GM21717 (cell line): ENCODE measurements at regions not wholly inside any gene's neighbourhood (a gene's known extent, or its start where the extent isn't known, plus 50 kb on each side); places are given as distances from the start of the nearest gene placed in this dataset.

Experiments
- ATAC-seq: cut with Tn5 transposase; IDR thresholded peaks from one replicate; pipeline ENCODE4 v1.9.1; 2021; ENCODE audit warnings: mild to moderate bottlenecking, moderate library complexity; ENCODE audit not compliant: unreplicated experiment

DNA sequence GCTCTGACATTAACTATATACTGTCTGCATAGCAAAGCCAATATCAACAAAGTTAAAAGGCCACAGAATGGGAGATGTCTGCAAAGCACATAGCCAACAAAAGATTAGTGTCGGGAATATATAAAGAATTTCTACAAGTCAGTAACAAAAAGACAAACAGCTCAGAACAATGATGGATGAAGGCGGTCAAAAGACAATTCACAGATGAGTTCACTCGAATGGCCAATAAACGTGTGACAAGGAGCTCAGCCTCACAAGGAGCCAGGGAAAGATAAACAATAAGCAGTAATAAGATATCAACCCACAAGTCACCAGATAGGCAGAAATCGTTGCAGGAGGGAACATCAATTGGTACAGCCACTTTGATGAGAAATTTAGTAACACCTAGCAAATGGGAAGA lies 106.0 kb upstream of the ISX start:
- ATAC-seq = no peak

DNA sequence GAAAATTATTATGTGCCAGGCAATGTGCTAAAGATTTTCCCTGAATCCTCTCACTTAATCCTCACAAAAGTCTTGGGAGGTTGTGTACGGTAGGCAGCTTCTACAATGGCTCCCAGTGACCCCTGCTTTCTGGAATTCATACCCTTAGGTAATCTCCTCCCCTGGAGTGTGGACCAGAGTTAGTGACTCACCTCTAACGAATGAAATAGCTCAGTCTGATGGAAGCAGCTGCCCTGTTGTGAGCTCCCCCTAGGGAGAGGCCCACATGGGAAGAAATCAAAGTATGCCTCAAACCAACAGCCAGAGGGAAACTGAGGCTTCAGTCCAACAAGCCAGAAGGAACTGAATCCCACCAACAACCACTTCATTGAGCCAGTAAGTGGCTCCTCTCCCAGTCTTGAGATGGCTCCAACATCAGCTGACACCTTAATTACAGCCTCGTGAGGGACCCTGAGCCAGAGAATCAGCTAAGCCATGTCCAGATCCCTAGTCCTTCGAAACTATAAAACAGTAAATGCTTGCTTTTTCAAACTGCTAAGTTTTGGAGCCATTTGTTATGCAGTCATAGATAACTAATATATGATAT lies 98.9 kb upstream of the ISX start:
- ATAC-seq = no peak

DNA sequence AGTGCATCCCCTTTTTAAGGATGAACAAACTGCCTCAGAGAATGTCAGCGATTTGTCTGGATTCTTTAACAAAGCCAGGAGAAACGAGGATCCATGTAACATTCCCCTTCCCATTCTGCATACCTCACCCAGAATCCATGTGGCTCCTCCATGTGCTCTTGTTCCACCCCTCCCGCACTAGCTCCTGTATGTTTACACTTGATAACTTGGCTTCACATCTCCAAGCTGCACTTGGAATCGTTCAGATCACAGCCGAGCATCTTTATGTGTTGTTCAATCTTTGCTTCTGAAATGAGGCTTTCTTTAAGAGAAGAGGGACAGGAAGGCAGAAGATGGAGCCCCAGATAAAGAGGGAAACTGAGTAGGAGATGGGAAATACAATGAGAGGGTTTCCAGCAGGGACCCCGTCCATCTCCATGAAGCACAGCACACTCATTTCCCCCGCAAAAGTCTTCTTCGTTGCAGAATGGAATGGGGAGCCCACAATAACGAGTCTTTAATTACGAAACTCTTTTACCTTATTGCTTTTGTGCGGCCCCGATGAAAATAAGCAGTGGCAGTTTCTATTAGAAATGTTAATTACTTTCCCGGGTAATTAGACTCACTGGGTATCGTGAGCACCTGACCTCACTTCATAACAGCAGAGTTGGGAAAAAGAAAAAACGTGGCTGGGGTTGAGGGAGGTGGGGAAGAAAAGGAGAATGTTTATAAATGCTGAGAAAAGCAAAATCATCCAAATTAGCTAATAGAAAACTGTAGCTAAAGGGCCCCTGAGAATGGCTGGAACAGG lies 96.8 kb upstream of the ISX start:
- ATAC-seq = no peak

DNA sequence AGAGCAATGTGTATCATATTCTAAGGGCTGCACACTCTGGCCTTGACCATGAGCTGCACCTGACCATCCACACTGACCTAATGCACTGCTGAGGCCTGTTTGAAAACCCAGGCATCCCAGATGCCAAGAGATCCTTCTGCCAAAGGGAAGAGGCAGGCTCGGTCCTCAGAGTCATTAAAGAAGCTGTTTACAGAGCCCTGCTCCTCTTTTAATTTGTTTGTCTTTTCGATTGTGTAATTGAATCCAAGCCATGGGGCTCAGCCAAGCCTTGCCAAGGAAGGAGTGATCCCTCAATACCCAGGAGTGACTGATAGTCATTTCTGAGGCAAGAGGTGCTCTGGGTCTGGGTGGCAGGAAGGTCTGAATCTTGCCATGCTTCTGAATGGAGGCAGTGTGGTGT lies 94.5 kb upstream of the ISX start:
- no peak for ATAC-seq

DNA sequence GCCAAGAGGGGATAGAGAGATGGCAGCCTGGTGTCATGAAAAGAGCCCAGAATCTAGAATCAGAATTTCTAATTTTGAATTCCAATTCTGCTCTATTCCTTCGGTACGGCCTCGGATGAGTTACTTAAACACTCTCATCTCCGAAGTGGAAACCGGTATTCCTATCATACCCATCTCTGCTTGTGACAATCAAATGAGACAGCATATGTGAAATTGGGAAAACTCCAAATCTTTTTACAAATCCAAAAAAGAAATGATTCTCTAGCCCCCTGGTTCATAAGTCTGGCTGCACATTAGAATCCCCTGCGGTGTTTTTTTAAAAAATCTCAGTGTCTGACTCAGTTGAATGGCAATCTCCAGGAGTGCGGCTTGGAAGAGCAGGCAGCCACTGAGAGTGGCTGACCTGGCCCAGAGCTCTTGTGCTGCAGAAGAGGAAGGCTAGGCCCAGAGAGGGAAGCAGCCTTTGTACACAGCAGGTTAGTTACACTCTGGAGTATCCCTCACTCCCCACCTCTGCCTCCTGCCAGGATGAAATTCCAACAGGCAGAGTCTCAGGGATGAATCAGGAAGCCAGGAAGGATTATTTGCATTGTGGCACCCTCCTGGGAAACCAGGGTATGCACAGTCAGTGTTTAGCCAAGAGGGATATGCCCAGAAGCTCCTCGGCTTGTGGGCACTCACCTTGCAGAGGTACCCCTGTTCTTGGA lies 93.6 kb upstream of the ISX start:
- ATAC-seq = no peak

DNA sequence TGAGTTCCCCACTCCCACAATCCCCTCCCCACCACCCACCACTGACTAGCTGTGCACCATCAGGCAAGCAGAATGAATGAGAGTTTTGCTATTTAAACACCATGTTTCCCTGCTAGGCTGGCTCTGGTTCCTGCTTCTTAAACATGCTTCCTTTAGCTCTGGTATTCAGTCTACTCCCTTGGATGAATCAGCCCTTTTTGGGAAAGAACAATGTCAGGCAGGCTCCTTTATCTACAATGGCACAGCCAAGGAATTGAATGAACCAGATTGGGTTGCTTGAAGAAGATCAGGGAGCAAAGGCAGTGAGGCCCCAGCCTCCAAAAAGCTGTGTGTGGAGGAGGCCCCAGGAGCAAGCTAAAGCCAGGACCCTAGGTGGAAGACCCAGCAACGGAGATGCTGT lies 92.9 kb upstream of the ISX start:
- no peak for ATAC-seq

DNA sequence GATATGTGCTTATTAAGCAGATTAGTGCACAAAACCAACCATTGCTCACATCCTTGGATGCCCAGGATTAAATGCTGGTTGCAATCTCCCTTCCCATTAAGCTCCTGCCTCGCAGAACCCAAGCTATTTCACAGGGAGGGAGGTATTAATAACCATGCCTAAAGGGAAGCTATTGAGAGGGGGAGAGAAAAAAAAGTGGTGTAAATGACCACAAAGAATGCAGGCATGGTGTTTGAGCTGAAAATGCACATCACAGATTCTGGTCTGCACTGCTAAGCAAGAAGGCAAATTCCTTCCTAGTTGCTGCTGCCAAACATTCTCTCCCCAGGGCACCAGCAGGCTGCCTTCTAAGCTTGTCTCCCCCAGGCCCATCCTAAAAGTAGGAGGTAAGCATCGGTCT lies 92.0 kb upstream of the ISX start:
- ATAC-seq = no peak

DNA sequence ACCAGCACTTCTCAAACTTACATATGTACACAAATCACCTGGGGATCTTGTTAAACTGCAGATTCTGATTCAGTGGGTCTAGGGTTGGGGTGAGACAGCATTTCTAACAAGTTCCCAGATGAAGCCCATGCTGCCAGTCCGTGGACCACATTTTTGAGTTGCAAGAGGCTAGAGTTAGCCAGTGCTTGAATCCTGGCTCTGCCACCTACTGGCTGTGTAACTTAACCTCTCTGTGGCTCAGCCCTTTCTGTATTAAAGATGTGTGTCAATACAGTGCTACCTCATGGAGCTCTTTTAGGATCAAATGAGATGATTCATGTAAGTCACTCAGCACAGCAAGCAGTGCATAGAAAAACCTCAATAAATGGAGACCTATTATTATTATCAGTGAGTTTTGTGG lies 90.2 kb upstream of the ISX start:
- ATAC-seq = no peak

DNA sequence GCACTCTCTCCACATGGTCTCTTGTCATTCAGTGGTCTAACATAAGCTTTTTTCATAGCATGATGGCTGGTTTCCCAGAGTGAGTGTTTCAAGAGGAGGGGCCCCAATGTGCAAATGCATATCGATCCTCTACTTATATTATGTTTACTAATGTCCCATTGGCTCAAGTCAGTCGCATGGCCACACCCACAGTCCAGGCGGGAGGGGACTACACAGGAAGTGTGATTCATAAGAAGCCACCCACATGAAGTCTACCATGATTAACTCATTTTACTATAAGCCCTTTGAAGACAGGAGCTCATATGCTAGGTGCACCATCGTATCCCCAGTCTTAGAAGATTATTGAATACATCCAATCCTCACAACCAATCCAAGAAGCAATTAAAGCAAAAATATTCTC lies 89.5 kb upstream of the ISX start:
- no peak for ATAC-seq

DNA sequence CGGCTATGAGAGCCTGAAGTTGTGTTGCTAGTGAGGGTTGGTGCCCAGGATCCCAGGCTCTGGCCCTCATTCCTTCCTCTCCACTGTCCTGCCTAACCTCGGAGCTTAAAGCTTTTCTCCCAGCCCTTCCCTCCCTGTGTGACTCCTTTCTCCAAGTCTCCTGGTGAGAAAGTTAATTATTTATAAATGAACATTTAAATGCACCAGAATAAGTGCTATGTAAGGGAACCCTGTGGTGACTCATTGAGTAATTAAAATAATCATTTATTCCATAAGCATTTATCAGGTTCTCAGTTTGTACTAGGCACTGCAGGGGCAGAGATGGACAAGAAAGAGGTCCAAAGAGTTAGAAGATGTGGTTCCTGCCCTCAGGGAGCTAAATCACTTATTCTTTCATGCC lies 89.1 kb upstream of the ISX start:
- no peak for ATAC-seq

DNA sequence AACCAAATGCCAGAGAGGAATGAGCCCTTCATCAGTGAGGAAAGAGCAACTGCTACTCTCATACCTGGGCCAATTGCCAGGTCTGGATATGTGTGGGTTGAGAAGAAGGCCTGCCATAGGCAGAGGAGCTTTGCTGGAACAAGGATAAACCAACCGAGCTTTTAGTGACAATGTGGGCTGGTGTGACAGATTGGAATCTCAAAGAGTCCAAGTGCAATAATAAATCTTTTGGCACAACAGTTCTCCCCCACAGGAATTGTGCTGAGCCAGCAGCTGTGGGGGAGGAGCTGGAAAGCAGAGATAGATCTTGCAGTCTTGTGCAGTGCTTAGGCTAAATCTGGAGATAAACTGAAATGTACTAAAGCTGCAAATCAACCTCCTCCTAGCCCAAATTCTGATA lies 79.4 kb upstream of the ISX start:
- no peak for ATAC-seq

DNA sequence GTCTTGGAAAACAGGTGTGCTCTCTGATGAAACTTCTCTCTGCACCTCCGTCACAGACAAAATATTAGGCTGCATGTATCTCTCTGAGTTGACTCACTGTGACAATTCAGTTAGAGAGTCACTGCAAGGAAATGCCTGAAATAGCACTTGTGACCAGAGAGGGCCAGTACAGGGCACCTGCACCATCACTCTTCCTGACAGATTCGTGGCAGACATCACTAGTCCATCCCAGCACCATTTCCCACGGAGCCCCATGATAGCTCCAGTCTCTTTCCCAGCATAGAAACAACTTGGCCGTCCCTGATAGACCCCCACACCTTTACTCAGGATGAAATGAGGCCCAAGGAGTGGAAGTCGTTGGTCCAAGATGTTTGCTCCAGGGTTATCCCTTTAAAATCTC lies 73.3 kb upstream of the ISX start:
- ATAC-seq = no peak

DNA sequence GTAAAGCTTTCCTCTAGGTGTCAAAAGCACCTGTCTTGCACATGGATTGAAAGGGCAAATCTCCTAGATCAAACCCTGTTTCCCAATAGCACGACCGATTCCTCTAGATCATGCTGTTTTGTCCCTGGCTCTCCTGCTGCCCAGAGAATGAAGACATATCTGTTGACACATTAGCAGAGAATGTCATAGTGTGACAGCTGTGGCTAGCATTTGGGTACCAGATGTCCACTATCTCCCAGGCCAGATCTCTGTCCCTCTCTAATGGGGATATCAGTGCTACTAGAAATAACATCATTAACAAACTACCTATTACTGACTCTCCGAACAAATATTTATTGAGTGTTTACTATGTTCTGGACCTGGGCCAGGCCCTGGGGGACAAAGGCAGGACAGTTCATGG lies 72.4 kb upstream of the ISX start:
- ATAC-seq = no peak

DNA sequence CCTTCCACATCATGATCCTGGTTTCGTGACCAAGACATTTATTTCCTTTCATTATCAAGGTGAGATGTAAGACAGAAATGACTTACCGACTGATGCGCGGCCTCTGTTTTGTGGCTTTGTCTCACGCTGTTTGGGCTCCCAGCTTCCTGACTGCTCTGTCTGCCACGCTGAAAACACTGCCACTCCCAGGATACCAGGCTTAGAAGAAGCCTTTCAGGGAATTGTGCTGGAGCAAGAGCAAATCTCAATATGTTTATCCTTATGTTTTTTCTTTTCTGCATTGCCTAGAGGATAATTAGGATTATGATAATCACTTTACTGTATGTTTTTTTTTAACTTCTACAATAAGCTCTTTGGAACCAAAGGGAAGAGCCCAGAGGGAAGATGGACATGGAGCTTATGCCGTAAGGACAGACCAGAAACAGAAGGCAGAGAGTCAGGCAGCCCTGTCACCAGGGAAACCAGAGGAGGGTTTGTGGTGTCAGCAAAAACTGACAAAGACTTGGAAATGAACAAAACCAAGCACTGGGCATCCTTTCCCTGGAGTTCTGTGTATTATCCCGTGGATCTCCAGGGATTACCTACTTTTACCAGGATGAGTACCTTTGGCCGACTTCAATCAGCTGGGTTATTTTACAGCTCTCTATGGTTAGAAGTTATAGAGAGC lies 68.2 kb upstream of the ISX start:
- ATAC-seq = no peak

DNA sequence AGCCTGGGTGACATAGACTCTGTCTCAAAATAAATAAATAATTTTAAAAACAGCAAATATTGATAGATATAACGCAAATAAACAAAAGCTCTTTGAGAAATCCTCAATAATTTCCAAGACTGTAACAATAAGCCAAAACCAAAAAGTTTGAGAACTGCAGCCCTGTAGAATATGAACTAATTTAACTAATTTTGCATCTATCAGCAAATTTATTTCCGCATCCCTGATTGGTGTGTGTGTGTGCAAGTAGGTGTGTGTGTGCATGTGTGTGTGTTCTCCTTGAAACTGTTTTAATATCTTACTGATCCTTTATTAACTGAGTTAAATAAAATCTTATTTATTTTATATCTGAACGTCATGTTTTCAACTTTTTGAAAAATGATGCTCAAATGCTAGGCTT lies 67.0 kb upstream of the ISX start:
- ATAC-seq = no peak

DNA sequence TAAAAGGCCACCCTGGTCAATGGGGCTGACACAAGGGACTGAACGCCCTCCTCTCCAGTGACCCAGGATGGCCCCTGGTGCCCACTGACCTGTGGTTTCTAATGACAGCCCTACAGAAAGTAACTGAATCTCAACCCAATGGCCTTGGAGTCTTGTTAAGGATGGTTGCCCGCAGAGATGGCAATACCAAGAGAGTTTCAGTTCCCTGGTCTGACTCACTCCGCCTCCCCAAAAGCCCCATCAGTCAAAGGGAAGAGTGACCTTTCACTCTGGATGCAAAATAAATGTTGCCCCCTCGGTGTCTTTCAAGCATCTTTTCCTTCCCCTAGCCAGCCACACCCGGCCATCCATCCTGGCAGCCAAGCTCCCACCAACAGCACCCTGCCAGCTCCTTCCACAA lies 57.7 kb upstream of the ISX start:
- ATAC-seq = peak; percentile 50

DNA sequence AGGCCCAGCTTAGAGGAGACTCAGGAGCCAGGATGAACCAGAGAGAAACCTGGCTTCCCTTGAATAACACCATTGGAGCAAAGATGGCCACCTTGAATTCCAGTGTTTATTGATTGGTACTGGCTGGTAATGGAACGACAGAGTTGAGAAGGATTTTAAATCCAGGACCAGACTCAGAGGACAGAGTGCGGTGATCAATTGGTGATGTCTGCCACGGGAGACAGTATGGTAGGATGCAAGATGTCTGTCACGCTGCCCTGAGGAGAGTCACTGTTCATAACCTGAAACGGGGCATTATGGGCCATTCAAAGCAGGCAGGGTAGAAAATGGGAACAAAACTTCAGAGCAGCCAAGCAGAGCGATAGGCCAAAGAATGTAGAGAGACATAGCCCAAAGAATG lies 55.4 kb upstream of the ISX start:
- no peak for ATAC-seq

DNA sequence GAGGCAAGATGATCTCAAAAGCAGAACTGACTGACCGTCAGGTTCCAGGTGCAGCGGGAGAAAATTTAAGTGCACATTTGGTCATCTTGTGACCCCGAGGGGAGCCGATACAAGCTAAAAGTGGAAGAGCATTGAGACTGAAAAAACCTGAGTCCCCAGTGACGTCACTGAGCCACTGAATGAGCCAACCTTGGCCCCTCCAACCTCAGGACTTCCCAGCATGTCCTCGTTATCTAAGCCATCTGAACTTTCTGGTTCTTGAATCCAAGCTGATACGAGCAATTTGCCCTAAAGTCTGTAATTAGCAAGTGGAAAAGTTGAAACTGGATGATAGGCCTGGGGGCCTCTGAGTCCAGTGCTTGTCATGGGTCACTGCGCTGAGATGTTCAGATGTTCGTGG lies 51.1 kb upstream of the ISX start:
- no peak for ATAC-seq
